GM18951 (cell line): ENCODE measurements at regions not wholly inside any gene's neighbourhood (a gene's known extent, or its start where the extent isn't known, plus 50 kb on each side); places are given as distances from the start of the nearest gene placed in this dataset.

ENCODE experiments used
- POLR2A ChIP-seq: IDR thresholded peaks from 4 replicates; pipeline ENCODE4 v1.6.1; 2011; ENCODE audit warnings: mild to moderate bottlenecking; ENCODE audit not compliant: insufficient read length, insufficient read depth; ENCODE audit errors: extremely low read depth
- in situ Hi-C: fragments of 300-500 bp; cut with MboI; formaldehyde crosslinking; loops from one replicate; pipeline ENCODE4 v1.12.0; 2022; ENCODE audit warnings: low sequenced_read_pairs, mixed read lengths, inconsistent platforms; ENCODE audit not compliant: unreplicated experiment

GRCh38 chr6:6911391-6911790, 196.4 kb upstream of the RREB1 start:
- in situ Hi-C loops: no loop called here
- no peak for TF ChIP-seq POLR2A

GRCh38 chr6:6912817-6913744, 194.7 kb upstream of the RREB1 start:
- TF ChIP-seq POLR2A: no peak
- in situ Hi-C loops: no loop called here

GRCh38 chr6:6915219-6915618, 192.5 kb upstream of the RREB1 start:
- in situ Hi-C loops: no loop called here

GRCh38 chr6:6915813-6916547, 191.8 kb upstream of the RREB1 start:
- no peak for TF ChIP-seq POLR2A

More at GRCh38 chr6:6915219-6915618, 192.5 kb upstream of the RREB1 start:
- no peak for TF ChIP-seq POLR2A

GRCh38 chr6:6916598-6916997, 191.2 kb upstream of the RREB1 start:
- in situ Hi-C loops: no loop called here
- TF ChIP-seq POLR2A: no peak

More at GRCh38 chr6:6915813-6916547, 191.8 kb upstream of the RREB1 start:
- in situ Hi-C loops: no loop called here

GRCh38 chr6:6918216-6918983, 189.4 kb upstream of the RREB1 start:
- in situ Hi-C loops: no loop called here

GRCh38 chr6:6919173-6919572, 188.6 kb upstream of the RREB1 start:
- no peak for TF ChIP-seq POLR2A
- in situ Hi-C loops: no loop called here

More at GRCh38 chr6:6918216-6918983, 189.4 kb upstream of the RREB1 start:
- TF ChIP-seq POLR2A: no peak

GRCh38 chr6:6920114-6920986, 187.4 kb upstream of the RREB1 start:
- TF ChIP-seq POLR2A: no peak
- in situ Hi-C loops: no loop called here

- in situ Hi-C loops: no loop called here
- no peak for TF ChIP-seq POLR2A
Measured at GRCh38 chr6:6920987-6921313, 186.8 kb upstream of the RREB1 start.

- in situ Hi-C loops: no loop called here
- no peak for TF ChIP-seq POLR2A
Measured at GRCh38 chr6:6922166-6922565, 185.6 kb upstream of the RREB1 start.

GRCh38 chr6:6923605-6924004, 184.2 kb upstream of the RREB1 start:
- no peak for TF ChIP-seq POLR2A
- in situ Hi-C loops: no loop called here

GRCh38 chr6:6924708-6925107, 183.1 kb upstream of the RREB1 start:
- in situ Hi-C loops: no loop called here
- TF ChIP-seq POLR2A: no peak
